SH-SY5Y (cell line): ENCODE measurements at regions not wholly inside any gene's neighbourhood (a gene's known extent, or its start where the extent isn't known, plus 50 kb on each side); places are given as distances from the start of the nearest gene placed in this dataset.

Source experiments
- GATA2 ChIP-seq: IDR thresholded peaks from 2 replicates; pipeline ENCODE4 v1.6.1; 2011; ENCODE audit warnings: mild to moderate bottlenecking, low read depth, low read length
- GATA3 ChIP-seq: IDR thresholded peaks from 2 replicates; pipeline ENCODE4 v1.6.1; 2011; ENCODE audit warnings: low read depth, mild to moderate bottlenecking, low read length, moderate library complexity

GRCh38 chr7:153566324-153566723, 485.9 kb upstream of the DPP6 start:
- TF ChIP-seq GATA2 (no peak), GATA3 (no peak)
